Liver (tissue), 3 donors: ENCODE measurements at regions not wholly inside any gene's neighbourhood (a gene's known extent, or its start where the extent isn't known, plus 50 kb on each side); places are given as distances from the start of the nearest gene placed in this dataset.

Experiments used
- CTCF ChIP-seq: fragments of 150-350 bp; IDR thresholded peaks from 2 replicates; pipeline ENCODE4 v1.5.1; 2017; ENCODE audit warnings: improper control_type of control experiment, low read depth, low read length; ENCODE audit not compliant: missing input control
- GABPA ChIP-seq, 2 donors: IDR thresholded peaks in 1 of 2; conservative IDR thresholded peaks in 1 of 2; 2 replicates each; pipeline ENCODE4 v1.6.1; 2016; ENCODE audit warnings: antibody characterized with exemption in 2 of 2, mild to moderate bottlenecking in 1 of 2, moderate library complexity in 1 of 2
- HNF4A ChIP-seq, 2 donors: conservative IDR thresholded peaks; 2 replicates each; pipeline ENCODE4 v1.6.1; 2016; ENCODE audit warnings: antibody characterized with exemption in 2 of 2, mild to moderate bottlenecking in 2 of 2
- JUND ChIP-seq, 2 donors: IDR thresholded peaks; 2 replicates each; pipeline ENCODE4 v1.6.1; 2016; ENCODE audit warnings: antibody characterized with exemption in 2 of 2
- RAD21 ChIP-seq, 2 donors: IDR thresholded peaks; 2 replicates each; pipeline ENCODE4 v1.6.1; 2016; ENCODE audit warnings: antibody characterized with exemption in 2 of 2, mild to moderate bottlenecking in 2 of 2
- RXRA ChIP-seq, 2 donors: IDR thresholded peaks; 2 replicates each; pipeline ENCODE4 v1.6.1; 2017 to 2018; ENCODE audit warnings: antibody characterized with exemption in 2 of 2, mild to moderate bottlenecking in 1 of 2
- TAF1 ChIP-seq: conservative IDR thresholded peaks from 2 replicates; pipeline ENCODE4 v1.6.1; 2016; ENCODE audit warnings: antibody characterized with exemption, mild to moderate bottlenecking
- YY1 ChIP-seq: IDR thresholded peaks from 2 replicates; pipeline ENCODE4 v1.6.1; 2016; ENCODE audit warnings: antibody characterized with exemption, mild to moderate bottlenecking
- ZBTB33 ChIP-seq: IDR thresholded peaks from 2 replicates; pipeline ENCODE4 v1.6.1; 2016; ENCODE audit warnings: antibody characterized with exemption
- TF ChIP-seq, protein P1 (sequence below): IDR thresholded peaks from 2 replicates; pipeline ENCODE4 v1.6.1; 2016; ENCODE audit warnings: antibody characterized with exemption
- donor health status: healthy.
- donor health status: healthy.

GRCh38 chr6:4314201-4314707, 178.9 kb upstream of the ECI2 start:
- TF ChIP-seq CTCF (no peak), ZBTB33 (no peak), RAD21 (IDR thresholded peaks at IDR 0.05) (no peak), RXRA (IDR thresholded peaks at IDR 0.05) (no peak), YY1 (no peak), TAF1 (no peak), HNF4A (conservative IDR thresholded peaks at IDR 0.05) (no peak), GABPA (IDR thresholded peaks at IDR 0.05 in 1 of 2, conservative IDR thresholded peaks at IDR 0.05 in 1 of 2) (no peak), JUND (IDR thresholded peaks at IDR 0.05) (no peak)
- TF ChIP-seq, protein P1, sequence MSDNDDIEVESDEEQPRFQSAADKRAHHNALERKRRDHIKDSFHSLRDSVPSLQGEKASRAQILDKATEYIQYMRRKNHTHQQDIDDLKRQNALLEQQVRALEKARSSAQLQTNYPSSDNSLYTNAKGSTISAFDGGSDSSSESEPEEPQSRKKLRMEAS, result no peak
